Astrocyte (in vitro differentiated cells and primary cell): ENCODE measurements at regions not wholly inside any gene's neighbourhood (a gene's known extent, or its start where the extent isn't known, plus 50 kb on each side); places are given as distances from the start of the nearest gene placed in this dataset.

ENCODE experiments used
- DNase-seq: peaks from one replicate; pipeline ENCODE4 v3.0.0-alpha.2; 2010; ENCODE audit warnings: low read depth
- FAIRE-seq: peaks from 2 replicates; lab custom pipeline; 2011; peaks lifted over from hg19 to GRCh38; lab: Jason Lieb, UNC
- H2AFZ ChIP-seq: 2 replicates; pipeline ENCODE4 v1.6.0; 2012; ENCODE audit warnings: low read depth, low read length, inconsistent platforms
- H3K27ac ChIP-seq: 2 replicates; pipeline ENCODE4 v1.5.1; 2011; ENCODE audit warnings: low read depth, low read length, inconsistent platforms
- H3K27me3 ChIP-seq: 2 replicates; pipeline ENCODE4 v1.6.0; 2011; ENCODE audit warnings: low read length, inconsistent platforms; ENCODE audit not compliant: insufficient read depth
- H3K36me3 ChIP-seq: 2 replicates; pipeline ENCODE4 v1.5.1; 2011; ENCODE audit warnings: low read length, inconsistent platforms; ENCODE audit not compliant: insufficient read depth
- H3K4me1 ChIP-seq: 2 replicates; pipeline ENCODE4 v1.5.1; 2011; ENCODE audit warnings: low read length, inconsistent platforms; ENCODE audit not compliant: insufficient read depth
- H3K4me2 ChIP-seq: 2 replicates; pipeline ENCODE4 v1.6.0; 2012; ENCODE audit warnings: low read length, inconsistent platforms
- H3K4me3 ChIP-seq: 2 replicates; pipeline ENCODE4 v1.5.1; 2011; ENCODE audit warnings: low read depth, mild to moderate bottlenecking, low read length, inconsistent platforms; ENCODE audit not compliant: insufficient read depth
- H3K79me2 ChIP-seq: 2 replicates; pipeline ENCODE4 v1.6.0; 2012; ENCODE audit warnings: mild to moderate bottlenecking, low read length, inconsistent platforms; ENCODE audit not compliant: insufficient read depth
- H3K9ac ChIP-seq: 2 replicates; pipeline ENCODE4 v1.6.0; 2012; ENCODE audit warnings: mild to moderate bottlenecking, low read length, inconsistent platforms
- H3K9me3 ChIP-seq: 2 replicates; pipeline ENCODE4 v1.5.1; 2012; ENCODE audit warnings: low read depth, mild to moderate bottlenecking, low read length, inconsistent platforms; ENCODE audit not compliant: insufficient read depth
- H4K20me1 ChIP-seq: 2 replicates; pipeline ENCODE4 v1.6.0; 2012; ENCODE audit warnings: low read length, inconsistent platforms; ENCODE audit not compliant: insufficient read depth
- H3K27ac Mint-ChIP-seq: one replicate; pipeline ENCODE4 v1.8.0; 2021; ENCODE audit warnings: mild to moderate bottlenecking, mixed read lengths; ENCODE audit not compliant: unreplicated experiment
- H3K27me3 Mint-ChIP-seq: one replicate; pipeline ENCODE4 v1.8.0; 2021; ENCODE audit warnings: low read depth, mixed read lengths; ENCODE audit not compliant: unreplicated experiment
- H3K36me3 Mint-ChIP-seq: one replicate; pipeline ENCODE4 v1.8.0; 2021; ENCODE audit warnings: low read depth, mixed read lengths; ENCODE audit not compliant: unreplicated experiment
- H3K4me1 Mint-ChIP-seq: one replicate; pipeline ENCODE4 v1.8.0; 2021; ENCODE audit warnings: low read depth, mixed read lengths; ENCODE audit not compliant: unreplicated experiment
- H3K4me3 Mint-ChIP-seq: one replicate; pipeline ENCODE4 v1.8.0; 2021; ENCODE audit warnings: mild to moderate bottlenecking, moderate library complexity, mixed read lengths; ENCODE audit not compliant: unreplicated experiment
- H3K9me3 Mint-ChIP-seq: one replicate; pipeline ENCODE4 v1.8.0; 2021; ENCODE audit warnings: mild to moderate bottlenecking, mixed read lengths; ENCODE audit not compliant: unreplicated experiment
- EZH2 ChIP-seq: IDR thresholded peaks from 2 replicates; pipeline ENCODE4 v1.6.1; 2012; ENCODE audit warnings: mild to moderate bottlenecking, low read length, inconsistent platforms; ENCODE audit not compliant: insufficient read depth
- TF ChIP-seq, protein P1 (sequence below): IDR thresholded peaks from 2 replicates; pipeline ENCODE4 v1.5.1; 2011; ENCODE audit warnings: low read depth, mild to moderate bottlenecking, inconsistent platforms, low read length, moderate library complexity; ENCODE audit not compliant: insufficient read depth

- Mint-ChIP-seq H3K27me3 (no peaks in the 10 kb centered on the region), H3K27ac (no peak overlapping the region), H3K36me3 (no peaks in the 10 kb centered on the region), H3K4me3 (no peak overlapping the region), H3K9me3 (peaks cover 3% of the 10 kb centered on the region), H3K4me1 (no peaks in the 10 kb centered on the region)
- Histone ChIP-seq H3K4me3 (no peak overlapping the region), H2AFZ (no peak overlapping the region), H3K79me2 (no peaks in the 10 kb centered on the region), H3K9me3 (no peaks in the 10 kb centered on the region), H3K4me1 (no peaks in the 10 kb centered on the region), H4K20me1 (no peaks in the 10 kb centered on the region), H3K9ac (no peak overlapping the region), H3K27ac (no peak overlapping the region), H3K27me3 (no peaks in the 10 kb centered on the region), H3K4me2 (no peak overlapping the region), H3K36me3 (no peaks in the 10 kb centered on the region)
- FAIRE-seq (no peak), DNase-seq (no peak)
- TF ChIP-seq, protein P1, sequence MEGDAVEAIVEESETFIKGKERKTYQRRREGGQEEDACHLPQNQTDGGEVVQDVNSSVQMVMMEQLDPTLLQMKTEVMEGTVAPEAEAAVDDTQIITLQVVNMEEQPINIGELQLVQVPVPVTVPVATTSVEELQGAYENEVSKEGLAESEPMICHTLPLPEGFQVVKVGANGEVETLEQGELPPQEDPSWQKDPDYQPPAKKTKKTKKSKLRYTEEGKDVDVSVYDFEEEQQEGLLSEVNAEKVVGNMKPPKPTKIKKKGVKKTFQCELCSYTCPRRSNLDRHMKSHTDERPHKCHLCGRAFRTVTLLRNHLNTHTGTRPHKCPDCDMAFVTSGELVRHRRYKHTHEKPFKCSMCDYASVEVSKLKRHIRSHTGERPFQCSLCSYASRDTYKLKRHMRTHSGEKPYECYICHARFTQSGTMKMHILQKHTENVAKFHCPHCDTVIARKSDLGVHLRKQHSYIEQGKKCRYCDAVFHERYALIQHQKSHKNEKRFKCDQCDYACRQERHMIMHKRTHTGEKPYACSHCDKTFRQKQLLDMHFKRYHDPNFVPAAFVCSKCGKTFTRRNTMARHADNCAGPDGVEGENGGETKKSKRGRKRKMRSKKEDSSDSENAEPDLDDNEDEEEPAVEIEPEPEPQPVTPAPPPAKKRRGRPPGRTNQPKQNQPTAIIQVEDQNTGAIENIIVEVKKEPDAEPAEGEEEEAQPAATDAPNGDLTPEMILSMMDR = no peak
- no peak for TF ChIP-seq EZH2
These were observed 80.6 kb upstream of the ETV6 start for GRCh38 chr12:11568762-11569478.

DNA sequence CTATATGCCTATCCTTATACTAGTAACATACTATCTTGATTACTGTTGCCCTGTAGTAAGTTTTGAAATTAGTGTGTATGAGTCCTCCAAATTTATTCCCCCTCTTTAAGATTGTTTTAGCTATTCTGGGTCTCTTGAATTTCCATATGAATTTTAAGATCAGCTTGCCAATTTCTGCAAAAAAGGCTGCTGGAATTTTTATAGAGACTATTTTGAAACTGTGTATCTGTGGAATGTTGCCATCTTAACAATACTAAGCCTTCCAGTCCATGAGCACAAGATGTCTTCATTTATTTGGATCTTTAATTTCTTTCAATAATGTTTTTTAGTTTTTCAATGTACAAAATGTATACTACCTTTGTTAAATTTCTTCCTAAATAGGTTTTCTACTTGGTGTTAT is 79.8 kb upstream of the ETV6 start:
- Histone ChIP-seq H3K9ac (no peak overlapping the region), H3K9me3 (no peaks in the 10 kb centered on the region), H3K36me3 (no peaks in the 10 kb centered on the region), H3K27me3 (no peaks in the 10 kb centered on the region), H3K4me3 (no peak overlapping the region), H2AFZ (no peak overlapping the region), H4K20me1 (no peaks in the 10 kb centered on the region), H3K4me2 (no peak overlapping the region), H3K27ac (no peak overlapping the region), H3K79me2 (no peaks in the 10 kb centered on the region), H3K4me1 (no peaks in the 10 kb centered on the region)
- Mint-ChIP-seq H3K27ac (no peak overlapping the region), H3K27me3 (no peaks in the 10 kb centered on the region), H3K4me3 (no peak overlapping the region), H3K36me3 (no peaks in the 10 kb centered on the region), H3K4me1 (no peaks in the 10 kb centered on the region), H3K9me3 (peaks cover 6% of the 10 kb centered on the region)
- no peak for DNase-seq
- no peak for FAIRE-seq
- TF ChIP-seq, protein P1 = no peak
- TF ChIP-seq EZH2 = no peak

- Histone ChIP-seq H2AFZ (no peak overlapping the region), H4K20me1 (no peaks in the 10 kb centered on the region), H3K79me2 (no peaks in the 10 kb centered on the region), H3K4me1 (peaks cover 3% of the 10 kb centered on the region), H3K4me3 (no peak overlapping the region), H3K27me3 (no peaks in the 10 kb centered on the region), H3K9me3 (no peaks in the 10 kb centered on the region), H3K36me3 (no peaks in the 10 kb centered on the region), H3K9ac (no peak overlapping the region), H3K27ac (no peak overlapping the region), H3K4me2 (no peak overlapping the region)
- DNase-seq (no peak), FAIRE-seq (no peak)
- no peaks in the 10 kb centered on the region for H3K27me3 Mint-ChIP-seq
- H3K36me3 Mint-ChIP-seq = peaks cover 1% of the 10 kb centered on the region
- no peaks in the 10 kb centered on the region for H3K4me1 Mint-ChIP-seq
- TF ChIP-seq, protein P1 = no peak
- TF ChIP-seq EZH2 = no peak
- no peak overlapping the region for H3K27ac Mint-ChIP-seq
- no peak overlapping the region for H3K4me3 Mint-ChIP-seq
- H3K9me3 Mint-ChIP-seq = peaks cover 8% of the 10 kb centered on the region
These were observed 75.6 kb upstream of the ETV6 start for GRCh38 chr12:11573880-11574279.
